ENCODE measurements at regions not wholly inside any gene's neighbourhood (a gene's known extent, or its start where the extent isn't known, plus 50 kb on each side); places are given as distances from the start of the nearest gene placed in this dataset.

GRCh38 chr2:168338803-168339437 lies 91.5 kb upstream of the STK39 start (continued):
- no peak for TF ChIP-seq ZBTB40 (IDR thresholded peaks at IDR 0.05)
- no peak for TF ChIP-seq ZBTB40 (CRISPR knock-in tag; IDR thresholded peaks at IDR 0.05)
- TF ChIP-seq ZNF507 (tag; conservative IDR thresholded peaks at IDR 0.05) = no peak
- no peak for TF ChIP-seq HMGN3 (IDR thresholded peaks at IDR 0.05; ENCODE audit: borderline replicate concordance, extremely low read depth, insufficient read length, low read depth, low read length)
- no peak for TF ChIP-seq ZNF644 (tag; IDR thresholded peaks at IDR 0.05; ENCODE audit: low read depth)
- TF ChIP-seq NFE2 (IDR thresholded peaks at IDR 0.05; ENCODE audit: low read depth) = no peak
- no peak for TF ChIP-seq NEUROD1 (IDR thresholded peaks at IDR 0.05; ENCODE audit: borderline replicate concordance, low read depth, low read length, partially characterized antibody)

Measured in K562 (cell line).